MCF 10A (cell line): ENCODE measurements at regions not wholly inside any gene's neighbourhood (a gene's known extent, or its start where the extent isn't known, plus 50 kb on each side); places are given as distances from the start of the nearest gene placed in this dataset.

Experiments used
- BruUV-seq: library from RNA; stranded (reverse); fragments of 400-500 nt; replicated peaks from 2 replicates; lab custom pipeline; 2021; lab: Mats Ljungman, UMichigan
- CTCF ChIA-PET: fragments of 300-600 bp; sonication (Branson Sonifier 250); formaldehyde crosslinking; extraction: SDS; loops from one replicate; lab custom pipeline; 2021; ENCODE audit warnings: antibody characterized with exemption, inconsistent platforms; lab: Yijun Ruan, JAX
- POLR2A ChIA-PET: fragments of 300-600, 350-650 bp; sonication (Branson Sonifier 250); formaldehyde crosslinking; extraction: SDS; loops from one replicate; lab custom pipeline; 2020; ENCODE audit warnings: antibody characterized with exemption, inconsistent platforms; lab: Yijun Ruan, JAX
- DNase-seq: peaks from one replicate; pipeline ENCODE4 v3.0.0-alpha.2; 2018; ENCODE audit not compliant: unreplicated experiment
- H3K27ac Mint-ChIP-seq: one replicate; pipeline ENCODE4 v1.8.0; 2022; ENCODE audit warnings: mild to moderate bottlenecking, low read depth, mixed read lengths; ENCODE audit not compliant: unreplicated experiment
- H3K27me3 Mint-ChIP-seq: one replicate; pipeline ENCODE4 v1.8.0; 2022; ENCODE audit warnings: mixed read lengths; ENCODE audit not compliant: insufficient read depth, unreplicated experiment
- H3K36me3 Mint-ChIP-seq: one replicate; pipeline ENCODE4 v1.8.0; 2022; ENCODE audit warnings: mild to moderate bottlenecking, moderate library complexity, mixed read lengths; ENCODE audit not compliant: insufficient read depth, unreplicated experiment
- H3K4me1 Mint-ChIP-seq: one replicate; pipeline ENCODE4 v1.8.0; 2022; ENCODE audit warnings: mixed read lengths; ENCODE audit not compliant: insufficient read depth, unreplicated experiment
- H3K4me3 Mint-ChIP-seq: one replicate; pipeline ENCODE4 v1.8.0; 2022; ENCODE audit warnings: mild to moderate bottlenecking, moderate library complexity, mixed read lengths; ENCODE audit not compliant: unreplicated experiment
- H3K9me3 Mint-ChIP-seq: one replicate; pipeline ENCODE4 v1.8.0; 2022; ENCODE audit warnings: mixed read lengths; ENCODE audit not compliant: unreplicated experiment
- CTCF ChIP-seq: fragments of 200-600 bp; IDR thresholded peaks from one replicate; pipeline ENCODE4 v1.8.0; 2022; ENCODE audit warnings: antibody characterized with exemption, mild to moderate bottlenecking; ENCODE audit not compliant: unreplicated experiment
- intact Hi-C: fragments of 100-400 bp; cut with micrococcal nuclease; formaldehyde crosslinking; loops from 2 replicates; pipeline ENCODE4 v1.14.1; 2022

- no peaks in the 10 kb centered on the region for H3K27me3 Mint-ChIP-seq
- H3K9me3 Mint-ChIP-seq: peaks cover 16% of the 10 kb centered on the region
- peaks cover 17% of the 10 kb centered on the region for H3K4me1 Mint-ChIP-seq
- ChIA-PET POLR2A (no interaction called here), CTCF (no interaction called here)
- no peak overlapping the region for H3K4me3 Mint-ChIP-seq
- TF ChIP-seq CTCF: no peak
- no TSS peak for BruUV-seq
- peak; percentile 43 for DNase-seq
- no peaks in the 10 kb centered on the region for H3K36me3 Mint-ChIP-seq
- intact Hi-C loops: no loop called here
- H3K27ac Mint-ChIP-seq: peak overlapping the region; percentile 57
Observed at GRCh38 chr1:188065917-188066316, 1237.2 kb downstream of the PLA2G4A start.

- peaks cover 9% of the 10 kb centered on the region for H3K4me1 Mint-ChIP-seq
- no peaks in the 10 kb centered on the region for H3K36me3 Mint-ChIP-seq
- DNase-seq: no peak
- peaks cover 21% of the 10 kb centered on the region for H3K9me3 Mint-ChIP-seq
- ChIA-PET CTCF (interaction anchor here (1.1 to 1.2 kb wide), 3 partner anchors 10 to 37 kb away, joined by 3 read pairs; no protein-coding TSS in a partner anchor), POLR2A (interaction anchor here (0.8 kb wide), 1 partner anchor 70 kb away, joined by 3 read pairs; no protein-coding TSS in a partner anchor)
- H3K27ac Mint-ChIP-seq: no peak overlapping the region
- no peak overlapping the region for H3K4me3 Mint-ChIP-seq
- H3K27me3 Mint-ChIP-seq: no peaks in the 10 kb centered on the region
- no peak for TF ChIP-seq CTCF
- intact Hi-C loops: no loop called here
- no TSS peak for BruUV-seq
Observed at GRCh38 chr1:188070848-188071247, 1242.1 kb downstream of the PLA2G4A start.

- Mint-ChIP-seq H3K36me3 (no peaks in the 10 kb centered on the region), H3K27ac (no peak overlapping the region), H3K4me3 (no peak overlapping the region), H3K4me1 (no peaks in the 10 kb centered on the region), H3K27me3 (no peaks in the 10 kb centered on the region), H3K9me3 (no peaks in the 10 kb centered on the region)
- intact Hi-C loops: no loop called here
- no peak for TF ChIP-seq CTCF
- no TSS peak for BruUV-seq
- no peak for DNase-seq
- ChIA-PET POLR2A (no interaction called here), CTCF (interaction anchor here (0.5 to 0.9 kb wide), 2 partner anchors 9 to 1484 kb away, joined by 3 read pairs; no protein-coding TSS in a partner anchor)
Observed at GRCh38 chr1:188089015-188089414, 1260.3 kb downstream of the PLA2G4A start.

- BruUV-seq: no TSS peak
- TF ChIP-seq CTCF: no peak
- H3K27me3 Mint-ChIP-seq: no peaks in the 10 kb centered on the region
- no peak overlapping the region for H3K4me3 Mint-ChIP-seq
- no peaks in the 10 kb centered on the region for H3K9me3 Mint-ChIP-seq
- ChIA-PET CTCF (interaction anchor here (0.5 to 0.9 kb wide), 2 partner anchors 9 to 1484 kb away, joined by 3 read pairs; no protein-coding TSS in a partner anchor), POLR2A (no interaction called here)
- H3K36me3 Mint-ChIP-seq: no peaks in the 10 kb centered on the region
- intact Hi-C loops: no loop called here
- no peaks in the 10 kb centered on the region for H3K4me1 Mint-ChIP-seq
- no peak for DNase-seq
- no peak overlapping the region for H3K27ac Mint-ChIP-seq
Observed at GRCh38 chr1:188089461-188089860, 1260.7 kb downstream of the PLA2G4A start.
